Gastrocnemius medialis (tissue), 4 donors: ENCODE measurements at regions not wholly inside any gene's neighbourhood (a gene's known extent, or its start where the extent isn't known, plus 50 kb on each side); places are given as distances from the start of the nearest gene placed in this dataset.

ENCODE experiments used
- POLR2A ChIP-seq, 2 donors: fragments of 450-650 bp; IDR thresholded peaks; one replicate each; pipeline ENCODE4 v1.6.1; 2017; ENCODE audit warnings: antibody characterized with exemption in 2 of 2, mild to moderate bottlenecking in 2 of 2, moderate library complexity in 2 of 2
- TF ChIP-seq, protein P1 (sequence below), 5 experiments: fragments of 450-650 bp in 3 of 5; fragments of 200-600 bp in 2 of 5; sonication (generic) in 2 of 5; IDR thresholded peaks in 4 of 5; conservative IDR thresholded peaks in 1 of 5; 1 replicate in 4 of 5; 2 replicates in 1 of 5; pipeline ENCODE4 v1.5.1; 2016 to 2019; ENCODE audit warnings: antibody characterized with exemption in 5 of 5, mild to moderate bottlenecking in 3 of 5, moderate library complexity in 3 of 5

- TF ChIP-seq POLR2A (IDR thresholded peaks at IDR 0.05): no peak
- TF ChIP-seq, protein P1, sequence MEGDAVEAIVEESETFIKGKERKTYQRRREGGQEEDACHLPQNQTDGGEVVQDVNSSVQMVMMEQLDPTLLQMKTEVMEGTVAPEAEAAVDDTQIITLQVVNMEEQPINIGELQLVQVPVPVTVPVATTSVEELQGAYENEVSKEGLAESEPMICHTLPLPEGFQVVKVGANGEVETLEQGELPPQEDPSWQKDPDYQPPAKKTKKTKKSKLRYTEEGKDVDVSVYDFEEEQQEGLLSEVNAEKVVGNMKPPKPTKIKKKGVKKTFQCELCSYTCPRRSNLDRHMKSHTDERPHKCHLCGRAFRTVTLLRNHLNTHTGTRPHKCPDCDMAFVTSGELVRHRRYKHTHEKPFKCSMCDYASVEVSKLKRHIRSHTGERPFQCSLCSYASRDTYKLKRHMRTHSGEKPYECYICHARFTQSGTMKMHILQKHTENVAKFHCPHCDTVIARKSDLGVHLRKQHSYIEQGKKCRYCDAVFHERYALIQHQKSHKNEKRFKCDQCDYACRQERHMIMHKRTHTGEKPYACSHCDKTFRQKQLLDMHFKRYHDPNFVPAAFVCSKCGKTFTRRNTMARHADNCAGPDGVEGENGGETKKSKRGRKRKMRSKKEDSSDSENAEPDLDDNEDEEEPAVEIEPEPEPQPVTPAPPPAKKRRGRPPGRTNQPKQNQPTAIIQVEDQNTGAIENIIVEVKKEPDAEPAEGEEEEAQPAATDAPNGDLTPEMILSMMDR (IDR thresholded peaks at IDR 0.05 in 4 of 5, conservative IDR thresholded peaks at IDR 0.05 in 1 of 5): no peak
These were observed 785.0 kb downstream of the GLUD2 start for GRCh38 chrX:121832446-121832845.
